IMR-90 (cell line): ENCODE measurements at regions not wholly inside any gene's neighbourhood (a gene's known extent, or its start where the extent isn't known, plus 50 kb on each side); places are given as distances from the start of the nearest gene placed in this dataset.

ENCODE experiments used
- ATAC-seq: fragments of 200-7000 bp; cut with Tn5 transposase; 2 replicates; pipeline ENCODE4 v1.9.1; 2020; ENCODE audit warnings: low read depth, mild to moderate bottlenecking, moderate library complexity
- BruUV-seq: library from RNA; stranded (reverse); fragments of 400-500 nt; replicated peaks from 2 replicates; lab custom pipeline; 2021; lab: Mats Ljungman, UMichigan
- CTCF ChIA-PET: fragments of 300-600 bp; formaldehyde crosslinking; extraction: SDS; loops from one replicate; lab custom pipeline; 2021; ENCODE audit warnings: antibody characterized with exemption; lab: Yijun Ruan, JAX
- POLR2A ChIA-PET: fragments of 300-600 bp; sonication (Branson Sonifier 250); formaldehyde crosslinking; loops from one replicate; lab custom pipeline; 2022; ENCODE audit warnings: antibody characterized with exemption; ENCODE audit not compliant: unreplicated experiment; lab: Charles Lee
- DNase-seq: peaks from one replicate; pipeline ENCODE4 v3.0.0; 2013
- H2AFZ ChIP-seq: replicated peaks from 2 replicates; pipeline ENCODE3; 2013; ENCODE audit warnings: low read length, mild to moderate bottlenecking; ENCODE audit not compliant: poor library complexity
- H2AK5ac ChIP-seq: 2 replicates; pipeline ENCODE4 v1.6.1; 2013; ENCODE audit warnings: low read depth, low read length, inconsistent platforms
- H2AK9ac ChIP-seq: replicated peaks from 2 replicates; pipeline ENCODE3; 2013; ENCODE audit warnings: mild to moderate bottlenecking, low read depth, low read length, moderate library complexity; ENCODE audit not compliant: poor library complexity
- H2BK120ac ChIP-seq: 2 replicates; pipeline ENCODE4 v1.6.1; 2013; ENCODE audit warnings: low read depth, low read length, inconsistent platforms
- H2BK15ac ChIP-seq: 3 replicates; pipeline ENCODE4 v1.6.1; 2013; ENCODE audit warnings: low read depth, low read length, inconsistent platforms
- H2BK20ac ChIP-seq: 2 replicates; pipeline ENCODE4 v1.6.1; 2013; ENCODE audit warnings: low read depth, mild to moderate bottlenecking, inconsistent platforms, low read length, moderate library complexity
- H2BK5ac ChIP-seq: 2 replicates; pipeline ENCODE4 v1.6.1; 2013; ENCODE audit warnings: mild to moderate bottlenecking, low read depth, low read length, inconsistent platforms; ENCODE audit not compliant: poor library complexity, severe bottlenecking
- H3K14ac ChIP-seq: replicated peaks from 2 replicates; pipeline ENCODE4 v1.6.1; 2013; ENCODE audit warnings: low read depth, low read length, inconsistent platforms
- H3K18ac ChIP-seq: 2 replicates; pipeline ENCODE4 v1.6.1; 2013; ENCODE audit warnings: low read depth, low read length, control low read depth
- H3K23ac ChIP-seq: 2 replicates; pipeline ENCODE4 v1.6.1; 2013; ENCODE audit warnings: low read depth, low read length, inconsistent platforms
- H3K27ac ChIP-seq: 2 replicates; pipeline ENCODE4 v1.5.1; 2013; ENCODE audit warnings: mild to moderate bottlenecking, control low read depth, low read length; ENCODE audit not compliant: insufficient read depth
- H3K27me3 ChIP-seq: 2 replicates; pipeline ENCODE4 v1.6.1; 2013; ENCODE audit warnings: low read length; ENCODE audit not compliant: control insufficient read depth, insufficient read depth
- H3K36me3 ChIP-seq: 2 replicates; pipeline ENCODE4 v1.6.1; 2013; ENCODE audit warnings: low read length, mixed read lengths; ENCODE audit not compliant: control insufficient read depth, insufficient read depth
- H3K4ac ChIP-seq: 2 replicates; pipeline ENCODE4 v1.6.1; 2013; ENCODE audit warnings: low read depth, low read length, inconsistent platforms
- H3K4me1 ChIP-seq: 2 replicates; pipeline ENCODE4 v1.6.1; 2013; ENCODE audit warnings: low read length, mixed read lengths; ENCODE audit not compliant: control insufficient read depth, insufficient read depth
- H3K4me2 ChIP-seq: 2 replicates; pipeline ENCODE4 v1.6.1; 2013; ENCODE audit warnings: low read depth, mild to moderate bottlenecking, control low read depth, low read length, moderate library complexity
- H3K4me3 ChIP-seq: 2 replicates; pipeline ENCODE4 v1.5.1; 2013; ENCODE audit warnings: low read depth, mild to moderate bottlenecking, control low read depth, low read length, moderate library complexity; ENCODE audit not compliant: insufficient read depth
- H3K56ac ChIP-seq: 2 replicates; pipeline ENCODE4 v1.6.1; 2013; ENCODE audit warnings: low read length, inconsistent platforms; ENCODE audit not compliant: insufficient read depth; ENCODE audit errors: extremely low read depth
- H3K79me1 ChIP-seq, 2 experiments: 2 replicates each; pipeline ENCODE4 v1.6.1; 2013; ENCODE audit warnings: low read length in 2 of 2, inconsistent platforms in 1 of 2, low read depth in 1 of 2
- H3K9ac ChIP-seq: 2 replicates; pipeline ENCODE4 v1.6.1; 2013; ENCODE audit warnings: low read depth, low read length, control low read depth
- H3K9me1 ChIP-seq: 2 replicates; pipeline ENCODE4 v1.6.1; 2013; ENCODE audit warnings: low read length, inconsistent platforms; ENCODE audit not compliant: insufficient read depth
- H3K9me3 ChIP-seq: 2 replicates; pipeline ENCODE4 v1.6.1; 2013; ENCODE audit warnings: low read length; ENCODE audit not compliant: control insufficient read depth, insufficient read depth
- H4K20me1 ChIP-seq: 2 replicates; pipeline ENCODE4 v1.6.1; 2013; ENCODE audit warnings: low read length, inconsistent platforms; ENCODE audit not compliant: insufficient read depth
- H4K5ac ChIP-seq: 2 replicates; pipeline ENCODE4 v1.6.1; 2013; ENCODE audit warnings: mild to moderate bottlenecking, low read depth, low read length, control low read depth
- H4K8ac ChIP-seq, 2 experiments: 2 replicates each; pipeline ENCODE4 v1.6.1; 2013; ENCODE audit warnings: low read depth in 2 of 2, low read length in 2 of 2, control low read depth in 1 of 2, inconsistent platforms in 1 of 2
- H4K91ac ChIP-seq: 2 replicates; pipeline ENCODE4 v1.6.1; 2013; ENCODE audit warnings: low read depth, low read length, inconsistent platforms; ENCODE audit not compliant: insufficient read depth
- ELK1 ChIP-seq: fragments of 150-350 bp; IDR thresholded peaks from 2 replicates; pipeline ENCODE4 v1.6.1; 2016; ENCODE audit warnings: low read depth, mild to moderate bottlenecking, low read length, moderate library complexity, borderline replicate concordance
- FOS ChIP-seq: fragments of 150-350 bp; IDR thresholded peaks from 2 replicates; pipeline ENCODE4 v1.6.1; 2016; ENCODE audit warnings: low read depth, low read length
- RCOR1 ChIP-seq: IDR thresholded peaks from 2 replicates; pipeline ENCODE4 v1.6.1; 2012; ENCODE audit warnings: mild to moderate bottlenecking, low read length, improper control_type of control experiment; ENCODE audit not compliant: insufficient replicate concordance
- WGBS, 2 experiments: methylation state at CpG; one replicate each; pipeline versions ENCODE4 v1.1.5 to v1.1.7; 2013; ENCODE audit warnings: missing lambda C conversion rate in 2 of 2; ENCODE audit not compliant: insufficient read length in 1 of 2; ENCODE audit errors: extremely low coverage in 2 of 2; 5-methylcytosine and 5-hydroxymethylcytosine counted together
- dilution Hi-C: fragments of 300-500 bp; cut with HindIII; formaldehyde crosslinking; loops from one replicate; pipeline ENCODE4 v1.14.3; 2018; ENCODE audit warnings: low sequenced_read_pairs; ENCODE audit not compliant: unreplicated experiment
- in situ Hi-C: fragments of 300-500 bp; cut with MboI; formaldehyde crosslinking; loops from 3 replicates; pipeline ENCODE4 v1.14.3; 2019; ENCODE audit warnings: low sequenced_read_pairs, inconsistent platforms, mixed read lengths
- intact Hi-C: fragments of 100-400 bp; cut with micrococcal nuclease; formaldehyde crosslinking; loops from 2 replicates; pipeline ENCODE4 v1.10.0; 2022

DNA sequence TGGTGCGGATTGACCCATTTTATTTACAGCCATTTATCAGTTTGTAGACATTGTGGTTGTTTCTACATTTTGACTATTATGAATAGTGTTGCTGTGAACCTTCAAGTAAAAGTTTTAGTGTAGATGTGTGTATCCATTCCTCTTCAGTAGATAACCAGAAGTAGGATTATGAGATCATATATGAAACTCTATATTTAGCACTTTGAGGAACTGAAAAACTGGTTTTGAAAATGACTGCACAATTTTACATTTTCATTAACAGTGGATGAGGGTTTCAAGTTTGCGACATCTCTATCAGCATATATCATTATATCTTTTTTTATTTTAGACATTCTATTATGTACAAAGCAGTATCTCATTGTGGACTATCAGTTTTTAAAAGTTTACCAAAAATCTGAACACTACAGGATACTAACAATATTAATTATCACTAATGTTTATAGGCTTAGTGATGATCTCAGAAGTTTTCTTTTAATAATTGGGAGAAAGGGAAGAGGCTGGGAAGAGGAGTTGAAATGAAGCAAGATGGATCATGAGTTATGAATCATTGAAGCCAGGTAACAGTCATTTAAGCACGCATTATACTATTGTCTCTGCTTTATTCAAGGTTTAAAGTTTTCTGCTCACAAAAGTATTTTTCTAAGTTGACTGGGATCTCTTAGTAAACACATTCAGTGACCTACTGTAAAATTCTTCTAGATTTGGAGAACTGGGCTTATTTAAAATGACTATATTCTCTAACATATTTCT, 329.0 kb upstream of the LRATD1 start:
- Histone ChIP-seq H3K9me3 (peaks cover 11% of the 10 kb centered on the region), H4K20me1 (no peaks in the 10 kb centered on the region), H3K9ac (no peak overlapping the region), H2BK120ac (no peak overlapping the region), H4K5ac (no peak overlapping the region), H2AK9ac (no peak overlapping the region), H4K91ac (no peak overlapping the region), H2BK15ac (no peak overlapping the region), H3K9me1 (no peaks in the 10 kb centered on the region), H2BK5ac (no peak overlapping the region), H3K4me2 (no peak overlapping the region), H3K18ac (no peak overlapping the region), H3K27ac (no peak overlapping the region), H3K4ac (no peak overlapping the region), H2AK5ac (no peak overlapping the region), H3K4me3 (no peak overlapping the region), H3K4me1 (no peaks in the 10 kb centered on the region), H3K56ac (no peak overlapping the region), H3K36me3 (no peaks in the 10 kb centered on the region), H3K79me1 (no peaks in the 10 kb centered on the region), H2AFZ (no peak overlapping the region), H3K27me3 (no peaks in the 10 kb centered on the region), H4K8ac (no peak overlapping the region), H2BK20ac (no peak overlapping the region), H3K23ac (no peak overlapping the region), H3K14ac (no peak overlapping the region)
- no peak for DNase-seq
- in situ Hi-C loops (no loop called here), dilution Hi-C loops (no loop called here), intact Hi-C loops (no loop called here)
- ChIA-PET POLR2A (no interaction called here), CTCF (no interaction called here)
- BruUV-seq = no TSS peak
- TF ChIP-seq RCOR1 = no peak
- TF ChIP-seq ELK1 = no peak
- TF ChIP-seq FOS = no peak
- no CpG with 5 or more reads among the region's 3 CpGs for WGBS, 2 experiments
- ATAC-seq = no peak
